Mesenchymal stem cell (in vitro differentiated cells and primary cell): ENCODE measurements at regions not wholly inside any gene's neighbourhood (a gene's known extent, or its start where the extent isn't known, plus 50 kb on each side); places are given as distances from the start of the nearest gene placed in this dataset.

ENCODE experiments used
- DNase-seq: peaks from one replicate; pipeline ENCODE4 v3.0.0-alpha.2; 2013
- H2AFZ ChIP-seq: one replicate; pipeline ENCODE4 v1.6.1; 2013; ENCODE audit warnings: low read depth, mild to moderate bottlenecking, control low read depth, inconsistent platforms, low read length, moderate library complexity
- H2AK5ac ChIP-seq: 2 replicates; pipeline ENCODE4 v1.6.1; 2013; ENCODE audit warnings: low read length, moderate library complexity, mild to moderate bottlenecking, inconsistent platforms; ENCODE audit not compliant: severe bottlenecking
- H2BK120ac ChIP-seq: one replicate; pipeline ENCODE4 v1.6.1; 2013; ENCODE audit warnings: low read depth, mild to moderate bottlenecking, inconsistent platforms, low read length, moderate library complexity
- H2BK12ac ChIP-seq, 2 experiments: one replicate each; pipeline ENCODE4 v1.6.1; 2013; ENCODE audit warnings: inconsistent platforms in 2 of 2, low read length in 2 of 2, mild to moderate bottlenecking in 2 of 2, moderate library complexity in 2 of 2, control low read depth in 1 of 2
- H2BK15ac ChIP-seq: one replicate; pipeline ENCODE4 v1.6.1; 2013; ENCODE audit warnings: mild to moderate bottlenecking, low read depth, inconsistent platforms; ENCODE audit not compliant: poor library complexity, severe bottlenecking
- H2BK5ac ChIP-seq: 2 replicates; pipeline ENCODE4 v1.6.1; 2013; ENCODE audit warnings: low read depth, mild to moderate bottlenecking, low read length, control low read depth, inconsistent platforms; ENCODE audit not compliant: poor library complexity, severe bottlenecking
- H3K14ac ChIP-seq, 2 experiments: one replicate each; pipeline ENCODE4 v1.6.1; 2013; ENCODE audit warnings: inconsistent platforms in 2 of 2, low read length in 2 of 2, control low read depth in 1 of 2, mild to moderate bottlenecking in 1 of 2, moderate library complexity in 1 of 2
- H3K18ac ChIP-seq, 2 experiments: one replicate each; pipeline ENCODE4 v1.6.1; 2013; ENCODE audit warnings: inconsistent platforms in 2 of 2, low read length in 2 of 2, control low read depth in 1 of 2, low read depth in 1 of 2, mild to moderate bottlenecking in 1 of 2
- H3K23ac ChIP-seq, 2 experiments: one replicate each; pipeline ENCODE4 v1.6.1; 2013; ENCODE audit warnings: inconsistent platforms in 2 of 2, low read length in 2 of 2, mild to moderate bottlenecking in 2 of 2, moderate library complexity in 2 of 2, control low read depth in 1 of 2
- H3K27ac ChIP-seq: 2 replicates; pipeline ENCODE4 v1.5.1; 2013; ENCODE audit warnings: mild to moderate bottlenecking, moderate library complexity, low read length, control low read depth, inconsistent platforms; ENCODE audit not compliant: poor library complexity, severe bottlenecking
- H3K27me3 ChIP-seq, 2 experiments: 2 replicates each; pipeline versions ENCODE4 v1.6.1 to v1.7.0; 2013; ENCODE audit warnings: low read length in 2 of 2, mild to moderate bottlenecking in 2 of 2, moderate library complexity in 2 of 2, control low read depth in 1 of 2, inconsistent platforms in 1 of 2; ENCODE audit not compliant: control insufficient read depth in 1 of 2, insufficient read depth in 1 of 2
- H3K36me3 ChIP-seq, 2 experiments: 2 replicates each; pipeline versions ENCODE4 v1.6.1 to v1.7.0; 2013; ENCODE audit warnings: low read length in 2 of 2, control low read depth in 1 of 2, inconsistent platforms in 1 of 2, low read depth in 1 of 2, mild to moderate bottlenecking in 1 of 2; ENCODE audit not compliant: insufficient read depth in 2 of 2, control insufficient read depth in 1 of 2
- H3K4ac ChIP-seq, 2 experiments: one replicate each; pipeline ENCODE4 v1.6.1; 2013; ENCODE audit warnings: inconsistent platforms in 2 of 2, low read length in 2 of 2, mild to moderate bottlenecking in 2 of 2, moderate library complexity in 2 of 2, control low read depth in 1 of 2, low read depth in 1 of 2
- H3K4me1 ChIP-seq: 2 replicates; pipeline ENCODE4 v1.6.1; 2013; ENCODE audit warnings: low read depth, low read length, control low read depth; ENCODE audit not compliant: control insufficient read depth, insufficient read depth
- H3K4me2 ChIP-seq: 2 replicates; pipeline ENCODE4 v1.6.1; 2013; ENCODE audit warnings: low read length, mild to moderate bottlenecking, inconsistent platforms; ENCODE audit not compliant: poor library complexity, severe bottlenecking
- H3K4me3 ChIP-seq, 2 experiments: 2 replicates each; pipeline versions ENCODE4 v1.5.1 to v1.7.0; 2013; ENCODE audit warnings: low read length in 2 of 2, mild to moderate bottlenecking in 2 of 2, control low read depth in 1 of 2, low read depth in 1 of 2; ENCODE audit not compliant: insufficient read depth in 1 of 2
- H3K79me1 ChIP-seq: replicated peaks from 2 replicates; pipeline ENCODE4 v1.6.1; 2013; ENCODE audit warnings: mild to moderate bottlenecking, control low read depth, low read length, inconsistent platforms; ENCODE audit not compliant: poor library complexity, severe bottlenecking
- H3K9ac ChIP-seq: 2 replicates; pipeline ENCODE4 v1.7.0; 2013; ENCODE audit warnings: mild to moderate bottlenecking, low read length, moderate library complexity
- H3K9me3 ChIP-seq: 2 replicates; pipeline ENCODE4 v1.7.0; 2013; ENCODE audit warnings: mild to moderate bottlenecking, low read length; ENCODE audit not compliant: control insufficient read depth
- H4K8ac ChIP-seq: one replicate; pipeline ENCODE4 v1.6.1; 2013; ENCODE audit warnings: inconsistent platforms, mild to moderate bottlenecking, low read length, moderate library complexity
- H4K91ac ChIP-seq: one replicate; pipeline ENCODE4 v1.6.1; 2013; ENCODE audit warnings: mild to moderate bottlenecking, low read length, inconsistent platforms
- WGBS: methylation state at CpG from one replicate; pipeline ENCODE4 v1.1.7; 2013; ENCODE audit warnings: mixed read lengths; 5-methylcytosine and 5-hydroxymethylcytosine counted together

GRCh38 chr5:85268194-85268593 lies 883.5 kb upstream of the EDIL3 start:
- Histone ChIP-seq H3K27ac (no peak overlapping the region), H3K4me2 (no peak overlapping the region), H4K8ac (no peak overlapping the region), H2AK5ac (no peak overlapping the region), H2AFZ (no peak overlapping the region), H3K9me3 (no peaks in the 10 kb centered on the region), H3K18ac (no peak overlapping the region), H3K23ac (no peak overlapping the region), H3K14ac (no peak overlapping the region), H3K27me3 (no peaks in the 10 kb centered on the region), H2BK120ac (no peak overlapping the region), H3K4ac (no peak overlapping the region), H3K4me3 (no peak overlapping the region), H2BK5ac (no peak overlapping the region), H3K79me1 (no peaks in the 10 kb centered on the region), H3K9ac (no peak overlapping the region), H2BK15ac (no peak overlapping the region), H3K4me1 (no peaks in the 10 kb centered on the region), H3K36me3 (no peaks in the 10 kb centered on the region), H4K91ac (no peak overlapping the region), H2BK12ac (no peak overlapping the region)
- no peak for DNase-seq
- WGBS: 36% methylated on average over 1 of the region's 2 CpGs

- H3K27me3 ChIP-seq: no peaks in the 10 kb centered on the region
- no peak overlapping the region for H2AFZ ChIP-seq
- no peaks in the 10 kb centered on the region for H3K9me3 ChIP-seq
- H3K4me3 ChIP-seq: no peak overlapping the region
- H4K8ac ChIP-seq: no peak overlapping the region
- no peak overlapping the region for H2BK15ac ChIP-seq
- no peak overlapping the region for H2BK12ac ChIP-seq
- 93% methylated on average over 1 of the region's 1 CpG for WGBS
- no peak overlapping the region for H3K27ac ChIP-seq
- no peak overlapping the region for H3K14ac ChIP-seq
- no peak overlapping the region for H3K23ac ChIP-seq
- H3K4ac ChIP-seq: no peak overlapping the region
- H3K4me1 ChIP-seq: no peaks in the 10 kb centered on the region
- no peak overlapping the region for H4K91ac ChIP-seq
- no peaks in the 10 kb centered on the region for H3K79me1 ChIP-seq
- no peak overlapping the region for H2BK120ac ChIP-seq
- H3K4me2 ChIP-seq: no peak overlapping the region
- H2AK5ac ChIP-seq: no peak overlapping the region
- H3K9ac ChIP-seq: no peak overlapping the region
- DNase-seq: no peak
- H3K18ac ChIP-seq: no peak overlapping the region
- no peak overlapping the region for H2BK5ac ChIP-seq
- no peaks in the 10 kb centered on the region for H3K36me3 ChIP-seq
Measured at GRCh38 chr5:85278193-85278592, 893.5 kb upstream of the EDIL3 start.

- H2BK12ac ChIP-seq: no peak overlapping the region
- no peaks in the 10 kb centered on the region for H3K4me1 ChIP-seq
- no peak overlapping the region for H2AK5ac ChIP-seq
- no peak overlapping the region for H2BK120ac ChIP-seq
- no peak overlapping the region for H3K4ac ChIP-seq
- H2BK5ac ChIP-seq: no peak overlapping the region
- no peak overlapping the region for H3K27ac ChIP-seq
- H4K8ac ChIP-seq: no peak overlapping the region
- no peak overlapping the region for H3K4me3 ChIP-seq
- H3K79me1 ChIP-seq: no peaks in the 10 kb centered on the region
- H3K23ac ChIP-seq: no peak overlapping the region
- no peak overlapping the region for H2BK15ac ChIP-seq
- no peak overlapping the region for H3K4me2 ChIP-seq
- H3K18ac ChIP-seq: no peak overlapping the region
- no peak overlapping the region for H3K14ac ChIP-seq
- 82% methylated on average over 2 of the region's 3 CpGs for WGBS
- no peak overlapping the region for H3K9ac ChIP-seq
- H3K27me3 ChIP-seq: no peaks in the 10 kb centered on the region
- no peak overlapping the region for H2AFZ ChIP-seq
- no peaks in the 10 kb centered on the region for H3K9me3 ChIP-seq
- no peak overlapping the region for H4K91ac ChIP-seq
- no peak for DNase-seq
- no peaks in the 10 kb centered on the region for H3K36me3 ChIP-seq
Measured at GRCh38 chr5:85288914-85289313, 904.2 kb upstream of the EDIL3 start.

- no peak overlapping the region for H3K18ac ChIP-seq
- H2BK5ac ChIP-seq: no peak overlapping the region
- no peak overlapping the region for H4K91ac ChIP-seq
- no peak overlapping the region for H3K14ac ChIP-seq
- H3K9ac ChIP-seq: peak overlapping the region; percentile 67
- H3K4me3 ChIP-seq: peak overlapping the region in 1 of 2 experiments; percentile 73
- no peaks in the 10 kb centered on the region for H3K4me1 ChIP-seq
- no peak overlapping the region for H4K8ac ChIP-seq
- H3K4ac ChIP-seq: peak overlapping the region in 1 of 2 experiments; percentile 26
- H3K27me3 ChIP-seq: no peaks in the 10 kb centered on the region
- H2AFZ ChIP-seq: peak overlapping the region; percentile 39
- no peak overlapping the region for H2BK120ac ChIP-seq
- DNase-seq: peak; percentile 32
- no peak overlapping the region for H2AK5ac ChIP-seq
- no peak overlapping the region for H3K4me2 ChIP-seq
- no peak overlapping the region for H3K27ac ChIP-seq
- no peak overlapping the region for H2BK12ac ChIP-seq
- no peak overlapping the region for H2BK15ac ChIP-seq
- H3K36me3 ChIP-seq: no peaks in the 10 kb centered on the region
- H3K9me3 ChIP-seq: no peaks in the 10 kb centered on the region
- 68% methylated on average over 6 of the region's 7 CpGs for WGBS
- H3K23ac ChIP-seq: no peak overlapping the region
- H3K79me1 ChIP-seq: no peaks in the 10 kb centered on the region
Measured at GRCh38 chr5:85293145-85293785, 908.6 kb upstream of the EDIL3 start.
